GM21381 (cell line): ENCODE measurements at regions not wholly inside any gene's neighbourhood (a gene's known extent, or its start where the extent isn't known, plus 50 kb on each side); places are given as distances from the start of the nearest gene placed in this dataset.
"Not testable (repeated sequence)": the region's sequence is repeated elsewhere in the genome, so short reads cannot be mapped to it uniquely, and the experiment has no call there.

Source experiments
- ATAC-seq: cut with Tn5 transposase; IDR thresholded peaks from one replicate; pipeline ENCODE4 v1.9.1; 2021; ENCODE audit warnings: mild to moderate bottlenecking, moderate library complexity; ENCODE audit not compliant: unreplicated experiment

DNA sequence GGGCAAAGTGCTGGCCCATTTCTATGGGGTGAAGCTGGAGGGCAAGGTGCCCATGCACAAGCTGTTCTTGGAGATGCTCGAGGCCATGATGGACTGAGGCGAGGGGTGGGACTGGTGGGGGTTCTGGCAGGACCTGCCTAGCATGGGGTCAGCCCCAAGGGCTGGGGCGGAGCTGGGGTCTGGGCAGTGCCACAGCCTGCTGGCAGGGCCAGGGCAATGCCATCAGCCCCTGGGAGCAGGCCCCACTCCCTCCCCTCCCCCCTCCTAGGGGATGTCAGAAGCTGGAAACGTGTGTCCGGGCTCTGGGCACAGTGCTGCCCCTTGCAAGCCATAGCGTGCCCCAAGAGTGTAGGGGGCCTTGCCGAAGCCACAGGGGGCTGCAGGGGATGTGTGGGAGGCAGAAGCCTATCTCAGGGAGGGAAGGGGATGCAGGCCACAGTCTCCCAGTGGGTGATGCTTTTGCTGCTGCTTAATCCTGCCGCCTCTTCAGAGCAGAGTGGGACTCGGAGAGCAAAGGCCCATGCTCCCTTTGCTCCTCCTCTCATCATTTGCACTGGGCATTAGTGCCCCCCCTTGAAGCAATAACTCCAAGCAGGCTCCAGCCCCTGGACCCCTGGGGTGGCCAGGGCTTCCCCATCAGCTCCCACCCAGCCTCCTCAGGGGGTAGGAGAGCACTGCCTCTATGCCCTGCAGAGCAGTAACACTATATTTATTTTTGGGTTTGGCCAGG is 85.2 kb downstream of the MRPL57 start:
- ATAC-seq: not testable (repeated sequence)

DNA sequence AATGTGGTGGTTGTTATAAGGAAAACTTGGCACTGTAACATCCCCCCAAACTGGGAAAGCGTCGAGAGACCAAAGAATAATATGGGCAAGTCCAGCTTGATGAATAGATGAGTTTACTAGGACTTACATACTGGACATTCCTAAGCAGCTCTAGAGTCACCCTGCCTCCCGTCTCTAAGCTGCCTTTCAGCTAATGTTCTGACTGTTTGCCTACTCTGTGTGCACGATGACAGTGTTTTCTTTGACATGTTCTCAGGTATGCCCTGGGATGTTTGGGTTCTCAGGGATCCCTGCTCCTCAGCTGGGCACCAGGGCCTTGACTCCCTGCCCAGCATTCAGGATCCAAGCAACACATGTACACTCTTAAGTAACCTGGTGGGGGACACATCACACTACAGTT is 87.5 kb downstream of the MRPL57 start:
- not testable (repeated sequence) for ATAC-seq

DNA sequence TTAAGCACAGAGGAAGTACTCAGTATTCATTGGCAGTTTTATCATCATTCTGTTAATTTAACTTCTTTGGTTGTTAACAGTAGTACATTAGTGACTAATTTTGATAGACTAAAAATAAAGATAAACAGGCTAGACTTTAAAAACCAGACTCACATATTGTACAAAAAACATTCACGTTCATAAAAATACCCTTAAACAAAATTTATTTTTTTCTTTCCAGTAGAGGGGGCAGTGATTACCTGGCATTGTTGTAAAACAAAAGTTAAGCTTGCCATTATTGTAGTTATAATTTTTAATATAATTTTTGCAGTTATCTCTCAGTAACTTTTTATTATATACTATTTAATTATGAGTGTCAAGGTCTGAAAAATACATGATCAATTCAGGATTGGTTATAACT is 92.0 kb downstream of the MRPL57 start:
- not testable (repeated sequence) for ATAC-seq

DNA sequence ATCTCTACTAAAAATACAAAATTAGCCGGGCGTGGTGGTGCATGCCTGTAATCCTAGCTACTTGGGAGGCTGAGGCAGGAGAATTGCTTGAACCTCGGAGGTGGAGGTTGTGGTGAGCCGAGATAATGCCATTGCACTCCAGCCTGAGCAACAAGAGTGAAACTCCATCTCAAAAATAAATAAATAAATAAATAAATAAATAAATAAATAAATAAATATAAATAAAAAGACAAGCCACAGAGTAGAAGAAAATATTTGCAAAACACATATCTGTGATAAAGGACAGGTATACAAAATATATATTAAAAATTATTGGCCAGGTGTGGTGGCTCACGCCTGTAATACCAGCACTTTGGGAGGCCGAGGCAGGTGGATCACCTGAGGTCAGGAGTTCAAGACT is 96.0 kb downstream of the MRPL57 start:
- ATAC-seq: not testable (repeated sequence)

DNA sequence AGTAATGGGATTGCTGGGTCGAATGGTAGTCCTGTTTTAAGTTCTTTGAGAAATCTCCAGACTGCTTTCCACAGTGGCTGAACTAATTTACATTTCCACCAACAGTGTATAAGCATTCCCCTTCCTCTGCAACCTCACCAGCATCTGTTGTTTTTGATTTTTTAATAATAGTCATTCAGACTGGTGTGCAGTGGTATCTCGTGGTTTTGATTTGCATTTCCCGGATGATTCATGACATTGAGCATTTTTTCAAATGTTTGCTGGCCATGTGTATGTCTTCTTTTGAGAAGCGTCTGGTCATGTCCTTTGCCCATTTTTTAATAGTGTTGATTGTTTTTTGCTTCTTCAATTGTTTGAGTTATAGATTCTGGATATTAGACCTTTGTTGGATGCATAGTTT is 98.0 kb downstream of the MRPL57 start:
- ATAC-seq: not testable (repeated sequence)

DNA sequence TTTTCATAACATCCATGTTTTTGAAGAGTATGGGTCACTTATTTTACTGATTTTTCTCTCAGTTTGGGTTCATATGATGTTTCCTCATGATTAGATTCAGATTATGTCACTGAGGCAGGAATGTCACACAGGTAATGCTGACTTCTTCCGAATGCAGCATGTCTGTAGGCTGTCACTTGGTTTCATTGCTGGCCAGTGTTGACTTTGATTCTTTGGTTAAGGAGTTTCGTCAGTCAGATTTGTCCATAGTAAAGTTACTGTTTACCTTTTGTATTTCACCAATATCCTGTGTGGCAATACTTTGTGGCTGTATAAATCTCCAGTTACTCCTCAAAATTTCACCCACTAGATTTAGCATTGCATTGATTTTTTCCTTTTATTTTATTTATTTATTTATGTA is 105.6 kb downstream of the MRPL57 start:
- ATAC-seq: no peak

DNA sequence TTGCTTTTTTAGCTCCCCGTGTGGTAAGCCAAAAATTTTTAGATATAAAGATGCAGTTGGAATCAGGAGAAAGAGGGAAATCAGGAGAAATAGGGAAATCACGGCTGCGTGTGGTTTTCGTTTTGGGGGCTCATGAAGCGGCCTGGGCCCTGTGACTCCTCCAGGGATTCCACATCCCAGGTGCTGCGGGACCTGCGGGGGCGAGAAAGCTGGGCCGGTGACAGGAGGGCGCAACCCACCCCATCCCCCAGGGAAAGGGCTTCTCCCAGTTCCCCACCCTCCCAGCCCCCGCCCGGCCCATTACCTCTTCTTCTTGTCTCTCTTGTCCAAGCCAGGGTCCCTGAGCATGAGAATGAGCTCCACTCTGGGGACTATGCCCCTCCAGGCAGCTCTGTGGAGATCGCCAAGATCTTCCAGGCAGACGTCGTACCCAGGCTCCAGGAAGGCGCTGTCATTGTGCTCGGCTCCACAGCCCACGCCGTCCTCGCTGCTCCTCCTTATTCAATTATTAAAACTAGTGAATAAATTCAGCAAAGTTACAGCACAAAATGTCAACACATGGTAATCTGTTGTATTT is 111.0 kb downstream of the MRPL57 start:
- no peak for ATAC-seq

DNA sequence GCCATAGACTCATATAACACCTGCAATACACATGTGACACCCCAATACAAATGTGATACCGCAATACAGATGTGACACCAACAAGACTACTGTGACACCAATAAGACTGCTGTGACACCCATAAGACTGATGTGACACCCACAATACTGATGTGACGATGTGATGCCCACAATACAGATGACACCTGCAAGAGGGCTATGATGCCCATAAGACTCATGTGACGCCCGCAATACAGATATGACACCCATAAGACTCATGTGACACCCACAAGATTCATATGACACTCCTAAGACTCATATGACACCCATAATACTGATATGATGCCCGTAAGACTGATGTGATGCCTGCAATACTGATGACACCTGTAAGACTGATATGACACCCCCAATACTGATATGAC is 113.0 kb downstream of the MRPL57 start:
- no peak for ATAC-seq

DNA sequence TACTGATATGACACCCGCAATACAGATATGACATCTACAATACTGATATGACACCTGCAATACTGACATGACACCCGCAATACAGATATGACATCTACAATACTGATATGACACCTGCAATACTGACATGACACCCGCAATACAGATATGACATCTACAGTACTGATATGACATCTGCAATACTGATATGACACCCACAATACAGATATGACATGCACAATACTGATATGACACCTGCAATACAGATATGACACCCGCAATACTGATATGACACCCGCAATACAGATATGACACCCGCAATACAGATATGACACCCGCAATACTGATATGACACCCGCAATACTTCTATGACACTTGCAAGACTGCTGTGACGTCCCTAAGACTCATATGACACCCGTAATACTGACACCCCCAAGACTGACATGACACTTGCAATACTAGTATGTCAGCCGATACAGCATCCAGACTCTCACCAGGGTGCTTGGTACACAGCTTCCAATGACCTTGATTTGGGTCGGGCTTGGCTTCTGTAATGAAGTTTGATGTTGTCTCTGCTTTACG is 114.1 kb downstream of the MRPL57 start:
- not testable (repeated sequence) for ATAC-seq

DNA sequence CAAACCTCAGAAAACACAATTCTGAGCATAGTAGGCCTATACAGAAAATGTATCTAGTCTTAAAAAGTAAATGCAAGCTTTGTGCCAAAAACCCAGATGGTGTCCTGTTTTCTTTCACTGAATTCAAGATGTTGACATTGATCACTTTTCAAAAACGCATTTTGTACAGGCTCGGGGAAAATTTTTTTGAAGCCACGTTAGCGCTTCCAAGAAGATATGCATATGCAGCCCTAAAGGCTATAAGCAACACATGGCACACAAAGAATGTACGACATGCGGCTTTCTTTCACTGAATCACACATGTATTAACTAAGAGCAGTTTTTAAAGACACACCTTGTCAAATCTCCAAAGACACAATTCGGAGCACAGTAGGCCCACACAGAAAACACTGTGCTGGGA is 115.4 kb downstream of the MRPL57 start:
- ATAC-seq: no peak

DNA sequence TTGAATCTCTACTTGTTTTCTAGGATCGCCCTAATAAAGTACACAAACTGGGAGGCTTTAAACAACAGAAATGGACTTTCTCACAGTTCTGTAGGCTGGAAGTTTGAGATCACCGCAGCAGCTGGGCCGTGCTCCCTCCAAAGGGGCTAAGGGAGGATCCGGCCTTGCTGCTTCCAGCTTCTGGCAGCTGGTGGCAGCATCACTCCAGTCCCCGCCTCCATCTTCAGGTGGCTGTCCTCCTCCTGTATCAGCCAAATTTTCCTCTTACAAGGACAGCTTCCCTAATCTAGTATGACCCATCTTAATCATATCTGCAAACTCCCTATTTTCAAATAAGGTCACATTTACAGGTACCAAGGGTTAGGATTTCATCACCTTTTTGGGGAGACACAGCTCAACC is 120.5 kb downstream of the MRPL57 start:
- not testable (repeated sequence) for ATAC-seq

DNA sequence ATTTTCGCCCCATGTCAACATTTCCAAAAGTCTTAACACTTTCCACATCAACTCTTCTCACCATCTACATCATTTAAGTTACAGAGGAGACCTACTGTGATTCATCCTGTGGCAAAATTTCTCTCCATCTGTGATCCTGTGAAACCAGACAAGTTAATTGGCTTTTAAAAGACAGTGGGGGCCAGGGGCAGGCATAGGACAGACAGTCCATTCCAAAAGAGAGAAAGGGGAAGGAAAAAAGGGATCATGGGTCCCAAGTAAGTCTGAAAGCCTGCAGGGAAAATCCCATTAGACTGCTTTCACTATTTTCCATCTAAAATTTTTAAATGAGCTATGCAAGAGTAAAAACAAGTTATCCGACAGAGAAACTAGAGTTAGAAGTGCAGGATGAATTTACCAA is 121.0 kb downstream of the MRPL57 start:
- ATAC-seq: no peak

DNA sequence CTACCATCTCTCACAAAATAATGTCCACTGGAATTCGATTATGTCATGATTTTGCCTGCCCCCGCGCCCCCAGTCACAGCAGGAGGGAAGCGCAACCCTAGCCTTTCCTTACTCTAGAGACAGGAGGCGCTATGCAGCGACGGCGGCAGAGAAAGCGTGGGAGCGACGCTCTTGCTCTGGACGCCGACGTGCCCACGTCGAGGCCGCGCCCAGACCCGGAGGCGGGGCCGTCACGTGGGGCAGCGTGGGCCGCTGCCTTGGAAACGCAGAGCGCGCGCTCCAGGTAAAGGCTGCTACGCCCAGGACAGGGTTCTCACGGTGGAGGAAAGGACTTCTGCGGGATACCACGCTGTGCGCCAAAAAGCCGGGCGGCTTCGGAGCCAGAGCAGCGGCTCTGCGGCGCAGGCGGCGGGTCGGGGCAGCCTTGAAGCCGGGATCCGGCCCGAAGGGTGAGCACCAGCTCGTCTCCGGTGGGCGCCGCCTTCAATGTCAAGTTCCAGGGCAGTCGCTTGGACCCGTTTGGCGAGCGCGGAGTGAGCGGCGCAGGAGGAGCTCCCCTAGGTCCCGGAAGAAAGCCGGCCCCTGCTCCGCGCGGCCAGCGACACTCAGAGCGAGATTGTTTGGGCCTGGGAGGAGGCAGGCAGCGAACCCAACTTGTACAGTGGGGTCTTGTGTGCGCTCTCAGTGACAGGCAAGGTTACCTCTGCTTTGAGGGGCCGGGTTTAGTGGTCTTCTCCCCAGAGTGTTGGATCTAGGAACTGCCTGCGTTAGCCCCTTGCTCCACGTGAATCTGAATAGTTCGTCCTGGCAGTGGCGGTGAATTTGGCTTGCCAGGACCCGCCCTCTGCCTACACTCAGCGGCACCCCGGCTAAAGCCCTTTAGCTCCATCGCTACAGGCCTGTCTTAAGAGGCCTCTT is 121.7 kb downstream of the MRPL57 start:
- ATAC-seq: peak; percentile 93

DNA sequence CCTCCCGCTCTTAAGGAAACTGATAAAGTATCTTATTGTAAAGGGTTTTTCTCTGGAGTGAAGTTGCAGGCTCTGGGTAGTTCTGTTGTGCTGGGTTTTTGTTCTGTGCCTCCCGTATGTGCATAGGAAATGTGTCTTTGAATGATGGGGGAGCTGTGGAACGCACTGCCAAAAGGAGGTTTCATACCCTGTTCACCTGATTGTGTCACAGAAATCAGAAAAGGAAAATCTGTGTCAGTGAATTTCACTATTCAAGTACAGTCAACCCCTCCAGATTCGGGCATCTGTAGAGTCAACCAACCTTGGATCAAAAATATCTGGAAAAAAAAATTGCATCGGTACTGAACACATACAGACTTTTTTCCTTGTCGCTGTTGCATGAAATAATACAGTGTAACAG is 127.8 kb downstream of the MRPL57 start:
- ATAC-seq: no peak

DNA sequence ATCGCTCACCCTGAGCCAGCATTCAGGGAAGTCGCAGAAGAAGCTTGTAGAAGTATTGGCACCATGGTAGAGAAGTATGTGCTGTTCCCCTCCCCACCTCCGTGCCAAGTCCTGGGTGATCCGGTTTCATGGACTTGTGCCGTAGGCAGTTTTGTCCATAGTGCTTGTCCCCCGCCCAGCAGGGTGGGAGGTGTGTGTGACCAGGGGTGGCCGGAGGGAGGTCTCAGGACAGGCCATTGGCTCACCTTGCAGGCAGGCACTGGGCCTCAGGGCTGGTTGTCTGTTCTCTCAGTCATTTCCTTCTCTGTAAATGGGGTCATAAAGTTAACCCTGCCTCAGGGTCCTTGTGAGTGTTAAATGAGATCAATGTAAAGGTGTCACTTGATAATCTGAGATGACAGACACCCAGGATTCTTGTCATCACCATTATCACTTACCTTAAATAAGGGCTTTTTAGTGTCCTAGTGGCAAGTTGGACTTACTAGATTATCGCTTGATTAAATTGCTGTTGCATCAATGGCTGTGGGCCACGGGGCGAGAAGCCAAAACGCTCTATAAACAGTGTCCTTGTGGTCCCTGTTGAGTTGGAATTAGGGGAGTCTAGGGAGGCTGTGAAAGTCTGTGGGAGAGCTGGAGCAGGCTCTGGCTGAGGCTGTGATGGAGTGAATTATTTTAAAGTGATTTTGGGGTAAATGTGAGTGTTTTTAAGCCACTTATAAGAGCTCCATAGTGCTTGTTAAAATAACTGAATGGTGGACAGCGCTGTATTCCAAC is 130.0 kb downstream of the MRPL57 start:
- not testable (repeated sequence) for ATAC-seq

DNA sequence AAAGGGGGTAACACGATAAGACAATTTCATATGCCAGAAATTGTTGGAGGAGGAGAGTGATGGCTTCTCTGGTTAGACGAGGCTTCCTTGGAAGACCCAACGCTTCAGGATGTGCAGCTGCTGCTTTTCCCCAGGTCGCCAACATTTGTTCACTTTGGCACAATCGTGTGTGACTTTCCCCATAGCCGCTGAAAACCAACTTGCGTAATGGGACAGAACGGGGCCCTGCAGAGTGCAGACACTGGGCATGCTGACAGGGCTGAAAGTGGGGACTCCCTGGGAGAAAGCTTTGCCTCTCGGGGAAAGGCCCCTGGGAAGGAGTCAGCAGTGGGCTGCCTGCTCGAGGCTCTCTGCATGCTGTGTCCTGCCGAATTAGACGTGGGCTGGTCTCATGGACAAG is 130.7 kb downstream of the MRPL57 start:
- ATAC-seq: not testable (repeated sequence)

DNA sequence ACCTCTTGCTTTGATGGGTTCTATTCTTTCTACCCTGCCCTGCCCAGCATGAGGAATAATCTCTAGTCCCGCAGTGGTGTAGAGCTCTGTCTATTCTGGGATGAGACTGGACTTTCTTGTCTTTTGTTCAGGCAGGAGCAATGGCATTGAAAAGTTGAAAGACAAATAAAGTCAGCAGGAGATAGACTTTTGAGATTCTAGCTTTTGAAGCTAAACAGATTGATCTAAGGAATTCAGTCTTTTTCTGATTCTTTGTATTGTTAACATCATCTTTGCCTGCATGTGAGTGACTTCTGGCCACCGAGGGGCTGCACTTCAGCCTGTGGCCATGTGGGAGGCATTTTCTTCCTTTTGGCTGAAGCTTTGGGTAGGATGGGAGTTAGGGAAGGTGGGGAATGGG is 132.4 kb downstream of the MRPL57 start:
- ATAC-seq: no peak

DNA sequence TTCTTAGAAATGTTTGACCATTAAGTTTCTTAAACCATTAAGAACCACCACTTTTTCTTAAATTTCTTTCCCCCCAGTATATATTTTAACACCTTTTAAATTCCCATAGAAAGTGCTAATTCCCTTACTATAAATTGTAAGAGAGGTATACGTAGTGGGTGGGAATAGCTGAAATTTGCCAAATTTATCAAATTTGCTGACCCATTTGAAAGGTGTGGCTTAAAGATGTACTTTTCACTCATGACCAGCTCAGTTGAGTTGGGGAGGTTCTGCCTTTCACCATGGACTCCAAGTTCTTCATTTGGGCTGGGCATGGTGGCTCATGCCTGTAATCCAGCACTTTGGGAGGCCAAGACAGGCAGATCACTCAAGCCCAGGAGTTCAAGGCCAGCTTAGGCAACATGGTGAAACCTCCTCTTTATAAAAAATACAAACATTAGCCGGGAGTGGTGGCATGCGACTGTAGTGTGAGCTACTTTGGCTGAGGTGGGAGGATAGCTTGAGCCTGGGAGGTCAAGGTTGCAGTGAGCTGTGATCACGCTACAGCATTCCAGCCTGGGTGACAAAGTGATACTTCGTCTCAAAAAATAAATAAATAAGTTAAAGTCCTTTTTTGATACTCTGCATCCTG is 133.2 kb downstream of the MRPL57 start:
- ATAC-seq: no peak

DNA sequence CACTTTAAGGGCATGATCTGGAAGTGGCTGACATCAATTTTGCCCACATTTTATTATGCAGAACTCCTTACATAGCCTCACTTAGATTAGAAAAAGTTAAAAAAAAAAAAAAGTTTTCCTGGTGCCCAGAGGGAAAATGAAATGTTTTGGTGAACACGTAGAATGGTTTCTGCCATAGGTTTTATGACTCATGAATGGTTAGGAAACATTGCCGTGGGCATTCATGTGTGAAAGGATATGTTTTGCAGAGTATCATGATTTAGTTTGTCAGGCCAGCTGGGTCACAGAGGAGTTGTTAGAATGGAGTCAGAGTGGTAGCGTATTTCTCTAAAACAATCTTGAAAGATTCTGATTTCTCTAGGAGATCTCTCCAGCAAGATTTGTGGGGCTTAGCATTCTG is 133.8 kb downstream of the MRPL57 start:
- ATAC-seq: no peak

DNA sequence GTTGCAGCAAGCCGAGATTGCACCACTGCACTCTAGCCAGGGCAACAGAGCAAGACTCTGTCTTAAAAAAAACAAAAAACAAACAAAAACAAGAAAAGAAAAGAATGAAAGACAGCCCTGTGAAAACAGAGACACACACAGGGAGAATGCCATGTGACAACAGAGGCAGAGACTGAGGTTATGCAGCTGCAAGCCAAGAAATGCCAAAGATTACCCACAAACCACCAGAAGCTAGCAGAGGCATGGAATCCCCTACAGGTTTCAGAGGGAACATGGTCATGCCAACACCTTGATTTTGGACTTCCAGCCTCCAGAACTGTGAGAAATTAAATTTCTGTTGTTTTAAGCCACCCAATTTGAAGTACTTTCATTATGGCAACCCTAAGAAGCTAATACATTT is 138.5 kb downstream of the MRPL57 start:
- not testable (repeated sequence) for ATAC-seq
